Testis (tissue), 2 donors: ENCODE measurements at regions not wholly inside any gene's neighbourhood (a gene's known extent, or its start where the extent isn't known, plus 50 kb on each side); places are given as distances from the start of the nearest gene placed in this dataset.

ENCODE experiments used
- CTCF ChIP-seq, 3 experiments: fragments of 450-650 bp in 2 of 3; fragments of 200-600 bp in 1 of 3; sonication (generic) in 1 of 3; IDR thresholded peaks; one replicate each; pipeline ENCODE4 v1.5.1; 2016 to 2019; ENCODE audit warnings: antibody characterized with exemption in 3 of 3, mild to moderate bottlenecking in 2 of 3, moderate library complexity in 1 of 3
- POLR2A ChIP-seq: fragments of 450-650 bp; IDR thresholded peaks from one replicate; pipeline ENCODE4 v1.6.1; 2017; ENCODE audit warnings: antibody characterized with exemption, mild to moderate bottlenecking, moderate library complexity

DNA sequence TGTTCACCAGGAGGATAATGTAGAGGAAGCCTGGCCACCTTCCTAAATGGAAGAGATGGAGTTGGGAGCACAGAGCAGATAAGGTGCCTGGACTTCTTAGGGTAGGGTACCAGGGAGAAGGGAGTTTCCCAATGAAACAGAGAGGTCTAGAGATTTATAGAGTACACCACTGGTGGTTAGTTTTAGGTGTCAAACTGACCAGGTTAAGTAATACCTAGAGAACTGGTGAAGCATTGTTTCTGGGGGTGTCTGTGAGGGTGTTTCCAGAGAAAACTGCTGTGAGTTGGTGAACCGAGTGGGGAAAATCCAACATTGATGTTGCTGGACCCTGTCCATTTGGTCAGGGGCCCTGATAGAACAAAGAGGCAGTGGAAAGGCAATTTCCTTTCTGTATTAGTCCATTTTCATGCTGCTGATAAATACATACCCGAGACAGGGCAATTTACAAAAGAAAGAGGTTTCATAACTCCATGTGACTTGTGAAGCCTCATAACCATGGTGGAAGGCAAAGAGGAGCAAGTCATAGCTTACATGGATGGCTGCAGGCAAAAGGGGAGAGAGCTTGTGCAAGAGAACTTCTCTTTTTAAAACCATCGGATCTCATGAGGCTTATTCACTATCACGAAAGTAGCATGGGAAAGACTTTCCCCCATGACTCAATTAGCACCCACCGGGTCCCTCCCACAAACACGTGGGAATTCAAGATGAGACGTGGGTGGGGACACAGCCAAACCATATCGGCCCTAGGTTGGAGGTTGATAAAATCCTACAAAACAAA lies 260.8 kb downstream of the CBLN2 start:
- TF ChIP-seq CTCF (IDR thresholded peaks at IDR 0.05) = no peak
- TF ChIP-seq POLR2A = no peak
